Stimulated activated CD8-positive, alpha-beta memory T cell treated with anti-CD3 and anti-CD28 coated beads, Interleukin-15, amount 100 ng/mL, for 24 hours (primary cell): ENCODE measurements at regions not wholly inside any gene's neighbourhood (a gene's known extent, or its start where the extent isn't known, plus 50 kb on each side); places are given as distances from the start of the nearest gene placed in this dataset.
"Not testable (repeated sequence)": the region's sequence is repeated elsewhere in the genome, so short reads cannot be mapped to it uniquely, and the experiment has no call there.

Experiments
- DNase-seq: peaks from one replicate; pipeline ENCODE4 v3.0.0-alpha.2; 2020; ENCODE audit warnings: low read depth

- DNase-seq, result no peak
These were observed 368.9 kb upstream of the JARID2 start for GRCh38 chr6:14876778-14877613.

GRCh38 chr6:14877758-14878157 is 368.1 kb upstream of the JARID2 start:
- DNase-seq, result no peak

GRCh38 chr6:14880052-14880451 is 365.8 kb upstream of the JARID2 start:
- DNase-seq, result no peak

- DNase-seq, result no peak
These were observed 365.2 kb upstream of the JARID2 start for GRCh38 chr6:14880677-14881076.

- no peak for DNase-seq
These were observed 364.5 kb upstream of the JARID2 start for GRCh38 chr6:14881398-14881797.

GRCh38 chr6:14882394-14883026 is 363.4 kb upstream of the JARID2 start:
- no peak for DNase-seq

- DNase-seq, result no peak
These were observed 361.9 kb upstream of the JARID2 start for GRCh38 chr6:14883921-14884320.

GRCh38 chr6:14885498-14885897 is 360.4 kb upstream of the JARID2 start:
- DNase-seq, result no peak

GRCh38 chr6:14887181-14887580 is 358.7 kb upstream of the JARID2 start:
- DNase-seq, result no peak

- DNase-seq, result no peak
These were observed 357.8 kb upstream of the JARID2 start for GRCh38 chr6:14887986-14888574.

GRCh38 chr6:14888575-14889000 is 357.3 kb upstream of the JARID2 start:
- no peak for DNase-seq

GRCh38 chr6:14889188-14889587 is 356.7 kb upstream of the JARID2 start:
- DNase-seq, result no peak

GRCh38 chr6:14889611-14890593 is 356.0 kb upstream of the JARID2 start:
- no peak for DNase-seq

- not testable (repeated sequence) for DNase-seq
These were observed 354.0 kb upstream of the JARID2 start for GRCh38 chr6:14891820-14892375.

GRCh38 chr6:14894105-14894504 is 351.8 kb upstream of the JARID2 start:
- no peak for DNase-seq

GRCh38 chr6:14896475-14896874 is 349.4 kb upstream of the JARID2 start:
- no peak for DNase-seq

GRCh38 chr6:14897831-14898230 is 348.0 kb upstream of the JARID2 start:
- no peak for DNase-seq

- not testable (repeated sequence) for DNase-seq
These were observed 346.4 kb upstream of the JARID2 start for GRCh38 chr6:14899441-14899840.

GRCh38 chr6:14900919-14901318 is 344.9 kb upstream of the JARID2 start:
- no peak for DNase-seq

- no peak for DNase-seq
These were observed 342.5 kb upstream of the JARID2 start for GRCh38 chr6:14903176-14904038.

GRCh38 chr6:14905201-14905600 is 340.7 kb upstream of the JARID2 start:
- no peak for DNase-seq
